ENCODE measurements at regions not wholly inside any gene's neighbourhood (a gene's known extent, or its start where the extent isn't known, plus 50 kb on each side); places are given as distances from the start of the nearest gene placed in this dataset.
A peak's percentile ranks its signal among the peaks of the same experiment; 100 is the strongest.
"Not testable (repeated sequence)": the region's sequence is repeated elsewhere in the genome, so short reads cannot be mapped to it uniquely, and the experiment has no call there.

GRCh38 chr17:31798205-31798724, 60.8 kb downstream of the COPRS start:
- no peak for DNase-seq

GRCh38 chr17:31795941-31796340, 63.1 kb downstream of the COPRS start:
- not testable (repeated sequence) for DNase-seq

- DNase-seq = no peak
Measured at GRCh38 chr17:31794111-31794510, 64.9 kb downstream of the COPRS start.

- DNase-seq = not testable (repeated sequence)
Measured at GRCh38 chr17:31793634-31794033, 65.4 kb downstream of the COPRS start.

GRCh38 chr17:31792007-31792585, 66.9 kb downstream of the COPRS start:
- DNase-seq = no peak

- no peak for DNase-seq
Measured at GRCh38 chr17:31789707-31790505, 69.1 kb downstream of the COPRS start.

- DNase-seq = no peak
Measured at GRCh38 chr17:31788956-31789355, 70.1 kb downstream of the COPRS start.

GRCh38 chr17:31788571-31788946, 70.5 kb downstream of the COPRS start:
- no peak for DNase-seq

GRCh38 chr17:31787857-31788570, 71.0 kb downstream of the COPRS start:
- no peak for DNase-seq

GRCh38 chr17:31786796-31787481, 72.1 kb downstream of the COPRS start:
- DNase-seq = no peak

- no peak for DNase-seq
Measured at GRCh38 chr17:31780483-31780882, 78.6 kb downstream of the COPRS start.

- DNase-seq = no peak
Measured at GRCh38 chr17:31778523-31778922, 80.5 kb downstream of the COPRS start.

GRCh38 chr17:31771328-31771727, 87.7 kb downstream of the COPRS start:
- DNase-seq = not testable (repeated sequence)

GRCh38 chr17:31770501-31770900, 88.5 kb downstream of the COPRS start:
- DNase-seq = peak in 1 of 2 experiments; percentile 16

GRCh38 chr17:31761836-31762510, 97.1 kb downstream of the COPRS start:
- DNase-seq = not testable (repeated sequence)

GRCh38 chr17:31758646-31759045, 100.4 kb downstream of the COPRS start:
- DNase-seq = no peak

GRCh38 chr17:31757097-31757496, 101.9 kb downstream of the COPRS start:
- no peak for DNase-seq

GRCh38 chr17:31754239-31754945, 104.7 kb downstream of the COPRS start:
- DNase-seq = no peak

- DNase-seq = no peak
Measured at GRCh38 chr17:31753011-31753410, 106.0 kb downstream of the COPRS start.

GRCh38 chr17:31752584-31752983, 106.5 kb downstream of the COPRS start:
- DNase-seq = no peak

- no peak for DNase-seq
Measured at GRCh38 chr17:31750578-31750977, 108.5 kb downstream of the COPRS start.

GRCh38 chr17:31748881-31749280, 110.2 kb downstream of the COPRS start:
- DNase-seq = no peak

Measured in NCI-H526 (cell line).